HCT116 (cell line): ENCODE measurements at regions not wholly inside any gene's neighbourhood (a gene's known extent, or its start where the extent isn't known, plus 50 kb on each side); places are given as distances from the start of the nearest gene placed in this dataset.

Experiments
- ATAC-seq: fragments of 200-7000 bp; cut with Tn5 transposase; 2 replicates; pipeline ENCODE4 v1.9.1; 2020; ENCODE audit warnings: mild to moderate bottlenecking, moderate library complexity
- BruUV-seq: library from RNA; stranded (reverse); fragments of 400-500 nt; replicated peaks from 2 replicates; lab custom pipeline; 2021; lab: Mats Ljungman, UMichigan
- CTCF ChIA-PET: fragments of 300-600 bp; sonication (Branson Sonifier 250); formaldehyde crosslinking; loops from one replicate; lab custom pipeline; 2021; ENCODE audit warnings: antibody characterized with exemption; lab: Charles Lee
- POLR2A ChIA-PET: fragments of 300-600, 350-600 bp; sonication (Branson Sonifier 250); formaldehyde crosslinking; loops from one replicate; lab custom pipeline; 2021; ENCODE audit warnings: antibody characterized with exemption; lab: Charles Lee
- RAD21 ChIA-PET, 2 experiments: fragments of 300-600 bp; sonication (Branson Sonifier 250); formaldehyde crosslinking; loops; one replicate each; lab custom pipeline; 2023; ENCODE audit warnings: low total read pairs in 2 of 2; ENCODE audit not compliant: uncharacterized antibody in 2 of 2, unreplicated experiment in 2 of 2, low non-redundant PET in 1 of 2; lab: Charles Lee
- DNase-seq: peaks from one replicate; pipeline ENCODE4 v3.0.0-alpha.2; 2010; ENCODE audit warnings: low read depth, low spot score
- H2AFZ ChIP-seq: fragments of 200-600 bp; shearing (Covaris generic), sonication (generic); 2 replicates; pipeline ENCODE4 v1.6.1; 2017; ENCODE audit warnings: low read depth, mixed run types, mixed read lengths, antibody characterized with exemption, low read length; ENCODE audit not compliant: poor library complexity, severe bottlenecking
- H3K27ac ChIP-seq: 2 replicates; pipeline ENCODE4 v1.5.1; 2012; ENCODE audit warnings: low read depth, low read length
- H3K27me3 ChIP-seq: fragments of 200-600 bp; sonication (generic); 2 replicates; pipeline ENCODE4 v1.6.1; 2016; ENCODE audit warnings: mixed run types, low read length, mixed read lengths; ENCODE audit not compliant: insufficient read depth
- H3K36me3 ChIP-seq, 2 experiments: fragments of 200-500 bp in 1 of 2; fragments of 200-600 bp in 1 of 2; sonication (Bioruptor generic) in 1 of 2; sonication (generic) in 1 of 2; 2 replicates each; pipeline versions ENCODE4 v1.5.1 to v1.6.1; 2014 to 2016; ENCODE audit warnings: low read length in 2 of 2, inconsistent platforms in 1 of 2, mixed read lengths in 1 of 2, mixed run types in 1 of 2; ENCODE audit not compliant: insufficient read depth in 2 of 2, control insufficient read depth in 1 of 2
- H3K4me1 ChIP-seq, 2 experiments: fragments of 200-600 bp in 1 of 2; sonication (generic) in 1 of 2; 2 replicates each; pipeline versions ENCODE4 v1.5.1 to v1.6.1; 2012 to 2017; ENCODE audit warnings: low read length in 2 of 2, inconsistent platforms in 1 of 2, mild to moderate bottlenecking in 1 of 2, mixed read lengths in 1 of 2, mixed run types in 1 of 2, moderate library complexity in 1 of 2; ENCODE audit not compliant: insufficient read depth in 2 of 2, control insufficient read depth in 1 of 2
- H3K4me2 ChIP-seq: fragments of 200-600 bp; sonication (generic); 2 replicates; pipeline ENCODE4 v1.6.1; 2017; ENCODE audit warnings: mixed run types, low read length, mixed read lengths
- H3K4me3 ChIP-seq, 2 experiments: fragments of 200-600 bp in 1 of 2; sonication (generic) in 1 of 2; replicated peaks in 1 of 2; 2 replicates each; pipeline ENCODE4 v1.5.1; 2011 to 2016; ENCODE audit warnings: low read length in 2 of 2, control low read depth in 1 of 2, low read depth in 1 of 2, mild to moderate bottlenecking in 1 of 2, mixed read lengths in 1 of 2, mixed run types in 1 of 2
- H3K79me2 ChIP-seq: fragments of 200-600 bp; sonication (generic); 2 replicates; pipeline ENCODE4 v1.6.1; 2017; ENCODE audit warnings: mild to moderate bottlenecking, mixed run types, low read length, moderate library complexity, mixed read lengths; ENCODE audit not compliant: insufficient read depth
- H3K9ac ChIP-seq: fragments of 200-600 bp; sonication (generic); 2 replicates; pipeline ENCODE4 v1.6.1; 2016; ENCODE audit warnings: low read length, mixed read lengths
- H3K9me2 ChIP-seq: fragments of 200-600 bp; sonication (generic), shearing (Covaris generic); 2 replicates; pipeline ENCODE4 v1.6.1; 2017; ENCODE audit warnings: mixed run types, mild to moderate bottlenecking, moderate library complexity; ENCODE audit not compliant: insufficient read depth
- H3K9me3 ChIP-seq, 2 experiments: fragments of 200-500 bp in 1 of 2; fragments of 200-600 bp in 1 of 2; sonication (Bioruptor generic) in 1 of 2; sonication (generic) in 1 of 2; 2 replicates each; pipeline ENCODE4 v1.6.1; 2014 to 2017; ENCODE audit warnings: low read length in 2 of 2, mixed read lengths in 2 of 2, inconsistent platforms in 1 of 2, low read depth in 1 of 2, mild to moderate bottlenecking in 1 of 2, mixed run types in 1 of 2, moderate library complexity in 1 of 2; ENCODE audit not compliant: control insufficient read depth in 1 of 2, insufficient read depth in 1 of 2
- H4K20me1 ChIP-seq: fragments of 200-600 bp; sonication (generic), shearing (Covaris generic); 2 replicates; pipeline ENCODE4 v1.6.1; 2017; ENCODE audit warnings: mixed run types, mild to moderate bottlenecking, moderate library complexity; ENCODE audit not compliant: insufficient read depth
- ATF3 ChIP-seq: IDR thresholded peaks from 2 replicates; pipeline ENCODE4 v1.6.1; 2012
- EZH2 ChIP-seq: fragments of 200-600 bp; sonication (generic); IDR thresholded peaks from 2 replicates; pipeline ENCODE4 v1.6.1; 2017; ENCODE audit warnings: antibody characterized with exemption, mixed run types
- EZH2phosphoT487 ChIP-seq: fragments of 200-600 bp; IDR thresholded peaks from 2 replicates; pipeline ENCODE4 v1.6.1; 2018; ENCODE audit warnings: antibody characterized with exemption, borderline replicate concordance
- FOSL1 ChIP-seq: IDR thresholded peaks from 2 replicates; pipeline ENCODE4 v1.6.1; 2012; ENCODE audit warnings: low read depth
- POLR2A ChIP-seq: IDR thresholded peaks from 2 replicates; pipeline ENCODE4 v1.7.0; 2011; ENCODE audit warnings: borderline replicate concordance; ENCODE audit not compliant: insufficient read depth, insufficient read length; ENCODE audit errors: extremely low read depth
- POLR2AphosphoS5 ChIP-seq: IDR thresholded peaks from 2 replicates; pipeline ENCODE4 v1.6.1; 2011; ENCODE audit warnings: mild to moderate bottlenecking, low read depth, low read length, moderate library complexity
- RAD21 ChIP-seq: IDR thresholded peaks from 2 replicates; pipeline ENCODE4 v1.6.1; 2012; ENCODE audit warnings: low read depth, mild to moderate bottlenecking
- SIN3A ChIP-seq: IDR thresholded peaks from 2 replicates; pipeline ENCODE4 v1.6.1; 2012; ENCODE audit warnings: low read depth
- SP1 ChIP-seq: IDR thresholded peaks from 2 replicates; pipeline ENCODE4 v1.6.1; 2012; ENCODE audit warnings: low read depth
- SRF ChIP-seq: IDR thresholded peaks from 2 replicates; pipeline ENCODE4 v1.6.1; 2012; ENCODE audit warnings: low read depth
- YY1 ChIP-seq: IDR thresholded peaks from 2 replicates; pipeline ENCODE4 v1.6.1; 2011; ENCODE audit warnings: low read length, low read depth, moderate library complexity, mild to moderate bottlenecking; ENCODE audit not compliant: insufficient replicate concordance; ENCODE audit errors: extremely low read depth
- ZFX ChIP-seq: fragments of 450-650 bp; IDR thresholded peaks from 2 replicates; pipeline ENCODE4 v1.6.1; 2017
- ZNF274 ChIP-seq: fragments of 200-500 bp; sonication (Bioruptor generic); IDR thresholded peaks from 2 replicates; pipeline ENCODE4 v1.6.1; 2014; ENCODE audit warnings: mild to moderate bottlenecking, low read depth, low read length, inconsistent platforms
- intact Hi-C: fragments of 100-400 bp; cut with micrococcal nuclease; formaldehyde crosslinking; loops from 2 replicates; pipeline ENCODE4 v1.10.0; 2022
- TF ChIP-seq, protein P1 (sequence below): IDR thresholded peaks from 2 replicates; pipeline ENCODE4 v1.6.1; 2012

GRCh38 chr2:200131307-200131706 is 175.2 kb upstream of the SPATS2L start (continued):
- TF ChIP-seq ATF3 = no peak

DNA sequence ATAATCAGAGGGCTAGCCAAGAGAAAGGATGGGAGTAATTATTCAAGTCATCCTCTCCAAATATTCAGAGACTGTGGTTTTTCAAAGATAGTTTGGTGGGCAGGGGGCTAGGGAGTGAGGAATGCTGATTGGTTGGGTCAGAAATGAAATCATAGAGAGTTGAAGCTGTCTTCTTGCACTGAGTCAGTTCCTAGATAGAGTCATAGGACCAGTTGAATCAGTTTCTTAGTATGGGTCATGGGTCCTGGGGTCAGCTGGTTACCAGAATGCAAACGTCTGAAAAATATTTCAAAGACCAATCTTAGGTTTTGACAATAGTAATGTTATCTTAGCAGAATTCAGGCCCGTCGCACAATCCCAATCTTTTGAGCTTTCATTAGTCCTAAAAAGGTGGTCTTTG is 171.4 kb upstream of the SPATS2L start:
- no peaks in the 10 kb centered on the region for H3K27me3 ChIP-seq
- no peak overlapping the region for H3K9ac ChIP-seq
- ChIA-PET POLR2A (no interaction called here), CTCF (no interaction called here), RAD21 (no interaction called here)
- intact Hi-C loops = no loop called here
- H3K4me1 ChIP-seq = no peaks in the 10 kb centered on the region
- no TSS peak for BruUV-seq
- H4K20me1 ChIP-seq = no peaks in the 10 kb centered on the region
- H3K79me2 ChIP-seq = no peaks in the 10 kb centered on the region
- H3K9me2 ChIP-seq = no peaks in the 10 kb centered on the region; the same call in 1 of the 2 replicates
- no peak overlapping the region for H3K4me2 ChIP-seq
- H3K27ac ChIP-seq = no peak overlapping the region
- DNase-seq = no peak
- no peak overlapping the region for H3K4me3 ChIP-seq
- TF ChIP-seq SP1 (no peak), SRF (no peak), YY1 (no peak), POLR2A (no peak), FOSL1 (no peak), SIN3A (no peak), RAD21 (no peak), EZH2 (no peak), ATF3 (no peak), EZH2phosphoT487 (no peak), POLR2AphosphoS5 (no peak), ZFX (no peak), ZNF274 (no peak)
- TF ChIP-seq, protein P1, sequence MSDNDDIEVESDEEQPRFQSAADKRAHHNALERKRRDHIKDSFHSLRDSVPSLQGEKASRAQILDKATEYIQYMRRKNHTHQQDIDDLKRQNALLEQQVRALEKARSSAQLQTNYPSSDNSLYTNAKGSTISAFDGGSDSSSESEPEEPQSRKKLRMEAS = no peak
- H2AFZ ChIP-seq = no peak overlapping the region
- no peaks in the 10 kb centered on the region for H3K36me3 ChIP-seq
- H3K9me3 ChIP-seq = no peaks in the 10 kb centered on the region
- ATAC-seq = no peak
